Uterus (tissue), 2 donors: ENCODE measurements at regions not wholly inside any gene's neighbourhood (a gene's known extent, or its start where the extent isn't known, plus 50 kb on each side); places are given as distances from the start of the nearest gene placed in this dataset.

Experiments used
- POLR2A ChIP-seq, 2 donors: fragments of 450-650 bp; IDR thresholded peaks; one replicate each; pipeline ENCODE4 v1.6.1; 2016; ENCODE audit warnings: antibody characterized with exemption in 2 of 2, mild to moderate bottlenecking in 1 of 2, moderate library complexity in 1 of 2
- TF ChIP-seq, protein P1 (sequence below), 4 experiments: fragments of 200-600 bp in 2 of 4; fragments of 450-650 bp in 2 of 4; sonication (generic) in 2 of 4; IDR thresholded peaks; one replicate each; pipeline ENCODE4 v1.5.1; 2016 to 2019; ENCODE audit warnings: antibody characterized with exemption in 4 of 4, mild to moderate bottlenecking in 2 of 4, moderate library complexity in 1 of 4

GRCh38 chr11:95516786-95517185 lies 272.8 kb downstream of the FAM76B start:
- TF ChIP-seq, protein P1, sequence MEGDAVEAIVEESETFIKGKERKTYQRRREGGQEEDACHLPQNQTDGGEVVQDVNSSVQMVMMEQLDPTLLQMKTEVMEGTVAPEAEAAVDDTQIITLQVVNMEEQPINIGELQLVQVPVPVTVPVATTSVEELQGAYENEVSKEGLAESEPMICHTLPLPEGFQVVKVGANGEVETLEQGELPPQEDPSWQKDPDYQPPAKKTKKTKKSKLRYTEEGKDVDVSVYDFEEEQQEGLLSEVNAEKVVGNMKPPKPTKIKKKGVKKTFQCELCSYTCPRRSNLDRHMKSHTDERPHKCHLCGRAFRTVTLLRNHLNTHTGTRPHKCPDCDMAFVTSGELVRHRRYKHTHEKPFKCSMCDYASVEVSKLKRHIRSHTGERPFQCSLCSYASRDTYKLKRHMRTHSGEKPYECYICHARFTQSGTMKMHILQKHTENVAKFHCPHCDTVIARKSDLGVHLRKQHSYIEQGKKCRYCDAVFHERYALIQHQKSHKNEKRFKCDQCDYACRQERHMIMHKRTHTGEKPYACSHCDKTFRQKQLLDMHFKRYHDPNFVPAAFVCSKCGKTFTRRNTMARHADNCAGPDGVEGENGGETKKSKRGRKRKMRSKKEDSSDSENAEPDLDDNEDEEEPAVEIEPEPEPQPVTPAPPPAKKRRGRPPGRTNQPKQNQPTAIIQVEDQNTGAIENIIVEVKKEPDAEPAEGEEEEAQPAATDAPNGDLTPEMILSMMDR (IDR thresholded peaks at IDR 0.05): no peak
- no peak for TF ChIP-seq POLR2A (IDR thresholded peaks at IDR 0.05)
